HEK293 (cell line): ENCODE measurements at regions not wholly inside any gene's neighbourhood (a gene's known extent, or its start where the extent isn't known, plus 50 kb on each side); places are given as distances from the start of the nearest gene placed in this dataset.

ENCODE experiments used
- CTCF ChIA-PET: fragments of 350-600 bp; formaldehyde crosslinking; extraction: SDS; loops from one replicate; lab custom pipeline; 2021; ENCODE audit warnings: antibody characterized with exemption; lab: Yijun Ruan, JAX
- POLR2A ChIA-PET: fragments of 300-600 bp; formaldehyde crosslinking; extraction: SDS; loops from one replicate; lab custom pipeline; 2020; ENCODE audit warnings: antibody characterized with exemption, inconsistent platforms; lab: Yijun Ruan, JAX
- H3K27ac ChIP-seq: fragments of 200-500 bp; sonication (Bioruptor generic); 2 replicates; pipeline ENCODE4 v1.5.1; 2014; ENCODE audit warnings: low read depth, low read length, control low read depth, inconsistent platforms; ENCODE audit errors: extremely low read depth
- H3K36me3 ChIP-seq, 2 experiments: fragments of 200-500 bp in 1 of 2; sonication (Bioruptor generic) in 1 of 2; 1 replicate in 1 of 2; 2 replicates in 1 of 2; pipeline ENCODE4 v1.5.1; 2014 to 2017; ENCODE audit warnings: inconsistent platforms in 2 of 2, low read length in 2 of 2; ENCODE audit not compliant: control insufficient read depth in 2 of 2, insufficient read depth in 1 of 2
- H3K4me1 ChIP-seq: fragments of 200-500 bp; sonication (Bioruptor generic); 2 replicates; pipeline ENCODE4 v1.5.1; 2014; ENCODE audit warnings: mild to moderate bottlenecking, low read length, inconsistent platforms; ENCODE audit not compliant: control insufficient read depth, insufficient read depth
- H3K4me3 ChIP-seq: 2 replicates; pipeline ENCODE4 v1.5.1; 2011; ENCODE audit warnings: low read depth, mild to moderate bottlenecking, control low read depth, low read length, moderate library complexity
- H3K9me3 ChIP-seq: fragments of 200-500 bp; sonication (Bioruptor generic); 2 replicates; pipeline ENCODE4 v1.5.1; 2014; ENCODE audit warnings: low read depth, low read length, inconsistent platforms; ENCODE audit not compliant: control insufficient read depth, insufficient read depth
- BCL11A ChIP-seq: fragments of 450-650 bp; formaldehyde crosslinking; IDR thresholded peaks from 2 replicates; pipeline ENCODE4 v1.5.1; 2016; ENCODE audit warnings: low read depth, missing biosample characterization, missing genetic modification characterization
- INSM2 ChIP-seq: fragments of 450-650 bp; formaldehyde crosslinking; IDR thresholded peaks from 2 replicates; pipeline ENCODE4 v1.5.1; 2016; ENCODE audit warnings: missing biosample characterization, missing genetic modification characterization
- KLF1 ChIP-seq: fragments of 450-650 bp; formaldehyde crosslinking; IDR thresholded peaks from 2 replicates; pipeline ENCODE4 v1.5.1; 2016; ENCODE audit warnings: missing biosample characterization, missing genetic modification characterization
- YY1 ChIP-seq: fragments of 450-650 bp; formaldehyde crosslinking; IDR thresholded peaks from 2 replicates; pipeline ENCODE4 v1.5.1; 2018; ENCODE audit warnings: missing biosample characterization, missing genetic modification characterization
- ZBTB44 ChIP-seq: fragments of 450-650 bp; IDR thresholded peaks from 2 replicates; pipeline ENCODE4 v1.5.1; 2018; ENCODE audit warnings: missing biosample characterization, mild to moderate bottlenecking, missing genetic modification characterization
- ZBTB6 ChIP-seq: fragments of 450-650 bp; formaldehyde crosslinking; IDR thresholded peaks from 2 replicates; pipeline ENCODE4 v1.5.1; 2017; ENCODE audit warnings: missing biosample characterization, missing genetic modification characterization
- ZFP37 ChIP-seq: fragments of 450-650 bp; formaldehyde crosslinking; IDR thresholded peaks from 2 replicates; pipeline ENCODE4 v1.5.1; 2016; ENCODE audit warnings: missing biosample characterization, missing genetic modification characterization
- ZIC2 ChIP-seq: fragments of 450-650 bp; formaldehyde crosslinking; IDR thresholded peaks from 2 replicates; pipeline ENCODE4 v1.5.1; 2016; ENCODE audit warnings: missing biosample characterization, missing genetic modification characterization
- ZNF132 ChIP-seq: fragments of 450-650 bp; formaldehyde crosslinking; IDR thresholded peaks from 2 replicates; pipeline ENCODE4 v1.5.1; 2017; ENCODE audit warnings: missing biosample characterization, missing genetic modification characterization, borderline replicate concordance
- ZNF140 ChIP-seq: fragments of 450-650 bp; formaldehyde crosslinking; IDR thresholded peaks from 2 replicates; pipeline ENCODE4 v1.5.1; 2016; ENCODE audit warnings: missing biosample characterization, missing genetic modification characterization
- ZNF221 ChIP-seq: fragments of 450-650 bp; formaldehyde crosslinking; IDR thresholded peaks from 2 replicates; pipeline ENCODE4 v1.5.1; 2017; ENCODE audit warnings: missing biosample characterization, missing genetic modification characterization, borderline replicate concordance
- ZNF26 ChIP-seq: fragments of 450-650 bp; formaldehyde crosslinking; IDR thresholded peaks from 2 replicates; pipeline ENCODE4 v1.5.1; 2016; ENCODE audit warnings: missing biosample characterization, missing genetic modification characterization
- ZNF354C ChIP-seq: fragments of 450-650 bp; formaldehyde crosslinking; IDR thresholded peaks from 2 replicates; pipeline ENCODE4 v1.5.1; 2016; ENCODE audit warnings: missing biosample characterization, missing genetic modification characterization, low read depth, borderline replicate concordance
- ZNF366 ChIP-seq: fragments of 450-650 bp; formaldehyde crosslinking; conservative IDR thresholded peaks from 2 replicates; pipeline ENCODE4 v1.5.1; 2016; ENCODE audit warnings: missing biosample characterization, missing genetic modification characterization
- ZNF416 ChIP-seq: fragments of 450-650 bp; formaldehyde crosslinking; IDR thresholded peaks from 2 replicates; pipeline ENCODE4 v1.5.1; 2016; ENCODE audit warnings: missing biosample characterization, missing genetic modification characterization
- ZNF449 ChIP-seq: fragments of 450-650 bp; formaldehyde crosslinking; IDR thresholded peaks from 2 replicates; pipeline ENCODE4 v1.5.1; 2017; ENCODE audit warnings: missing biosample characterization, mild to moderate bottlenecking, missing genetic modification characterization, moderate library complexity
- ZNF514 ChIP-seq: fragments of 450-650 bp; formaldehyde crosslinking; IDR thresholded peaks from 2 replicates; pipeline ENCODE4 v1.5.1; 2016; ENCODE audit warnings: missing biosample characterization, missing genetic modification characterization
- ZNF580 ChIP-seq: fragments of 450-650 bp; formaldehyde crosslinking; IDR thresholded peaks from 2 replicates; pipeline ENCODE4 v1.5.1; 2016; ENCODE audit warnings: missing biosample characterization, missing genetic modification characterization
- ZNF626 ChIP-seq: fragments of 450-650 bp; sonication (Bioruptor Pico); formaldehyde crosslinking; IDR thresholded peaks from 2 replicates; pipeline ENCODE4 v1.5.1; 2018; ENCODE audit warnings: missing biosample characterization, missing genetic modification characterization, inconsistent platforms
- ZNF692 ChIP-seq: fragments of 450-650 bp; formaldehyde crosslinking; IDR thresholded peaks from 2 replicates; pipeline ENCODE4 v1.5.1; 2016; ENCODE audit warnings: missing biosample characterization, missing genetic modification characterization
- ZNF747 ChIP-seq: fragments of 450-650 bp; formaldehyde crosslinking; IDR thresholded peaks from 2 replicates; pipeline ENCODE4 v1.5.1; 2016; ENCODE audit warnings: missing biosample characterization, missing genetic modification characterization
- ZNF791 ChIP-seq: fragments of 450-650 bp; formaldehyde crosslinking; IDR thresholded peaks from 2 replicates; pipeline ENCODE4 v1.5.1; 2016; ENCODE audit warnings: missing biosample characterization, missing genetic modification characterization

GRCh38 chr5:39995990-39996389 is 571.2 kb upstream of the DAB2 start:
- H3K4me1 ChIP-seq = no peaks in the 10 kb centered on the region
- no peak overlapping the region for H3K27ac ChIP-seq
- H3K9me3 ChIP-seq = no peaks in the 10 kb centered on the region
- no peak for TF ChIP-seq ZNF26 (tag by site-specific recombination)
- no peak for TF ChIP-seq ZNF747 (tag by site-specific recombination)
- TF ChIP-seq ZNF354C = no peak
- TF ChIP-seq ZNF132 (tag by site-specific recombination) = no peak
- TF ChIP-seq ZIC2 = no peak
- TF ChIP-seq ZNF626 = no peak
- no peak for TF ChIP-seq KLF1 (tag by site-specific recombination)
- TF ChIP-seq ZFP37 (tag by site-specific recombination) = no peak
- TF ChIP-seq ZNF692 (tag by site-specific recombination) = no peak
- TF ChIP-seq ZNF791 = no peak
- TF ChIP-seq YY1 (tag by site-specific recombination) = no peak
- TF ChIP-seq BCL11A (tag by site-specific recombination) = no peak
- TF ChIP-seq ZNF514 = no peak
- no peak for TF ChIP-seq ZBTB6
- TF ChIP-seq ZNF416 (tag by site-specific recombination) = no peak
- TF ChIP-seq ZNF580 = no peak
- no peak for TF ChIP-seq ZNF140 (tag by site-specific recombination)
- TF ChIP-seq ZNF366 (tag by site-specific recombination) = no peak
- POLR2A ChIA-PET = no interaction called here
- H3K36me3 ChIP-seq = no peaks in the 10 kb centered on the region
- CTCF ChIA-PET = interaction anchor here (0.6 kb wide), 1 partner anchor 743 kb away, joined by 3 read pairs; no protein-coding TSS in a partner anchor
- H3K4me3 ChIP-seq = no peak overlapping the region

GRCh38 chr5:39992617-39993202 is 567.9 kb upstream of the DAB2 start:
- no peak overlapping the region for H3K4me3 ChIP-seq
- CTCF ChIA-PET = interaction anchor here (0.9 kb wide), 1 partner anchor 46 kb away, joined by 3 read pairs; no protein-coding TSS in a partner anchor
- TF ChIP-seq ZNF221 (tag by site-specific recombination) (no peak), INSM2 (tag by site-specific recombination) (no peak), ZBTB44 (tag by site-specific recombination) (no peak), ZNF449 (no peak)
- H3K36me3 ChIP-seq = no peaks in the 10 kb centered on the region
- no peak overlapping the region for H3K27ac ChIP-seq
- POLR2A ChIA-PET = no interaction called here
- no peaks in the 10 kb centered on the region for H3K4me1 ChIP-seq
- no peaks in the 10 kb centered on the region for H3K9me3 ChIP-seq
